SK-N-MC (cell line): ENCODE measurements at regions not wholly inside any gene's neighbourhood (a gene's known extent, or its start where the extent isn't known, plus 50 kb on each side); places are given as distances from the start of the nearest gene placed in this dataset.

ENCODE experiments used
- EZH2 ChIP-seq: fragments of 200-600 bp; sonication (generic); IDR thresholded peaks from one replicate; pipeline ENCODE4 v1.6.1; 2017; ENCODE audit warnings: antibody characterized with exemption
- FOXP2 ChIP-seq: optimal IDR thresholded peaks from 2 replicates; pipeline ENCODE3; 2011; ENCODE audit warnings: mild to moderate bottlenecking, moderate library complexity; ENCODE audit not compliant: insufficient read depth; ENCODE audit errors: extremely low read length, control extremely low read depth
- POLR2AphosphoS5 ChIP-seq: IDR thresholded peaks from 2 replicates; pipeline ENCODE4 v1.6.1; 2012; ENCODE audit warnings: mild to moderate bottlenecking, low read depth, low read length, borderline replicate concordance

DNA sequence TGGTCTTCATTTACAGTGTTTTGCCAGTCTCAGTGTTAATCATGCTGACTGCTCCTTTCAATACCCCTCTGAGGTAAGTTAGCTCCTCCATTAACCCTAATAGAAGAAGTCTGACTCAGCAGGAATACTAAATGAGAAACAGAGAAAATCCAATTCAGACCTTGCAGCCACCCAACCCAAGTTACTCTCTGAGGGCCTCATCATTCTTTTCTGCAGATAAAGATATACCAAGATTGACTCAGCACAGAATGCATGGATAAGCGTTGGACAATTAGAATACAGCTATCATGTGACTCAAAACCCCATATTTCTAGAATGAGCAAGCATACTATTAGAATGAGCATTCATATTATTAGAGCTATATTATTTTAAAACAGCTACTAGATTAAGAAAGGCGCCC, 389.1 kb upstream of the SGO1 start:
- TF ChIP-seq EZH2 (no peak), POLR2AphosphoS5 (no peak), FOXP2 (no peak)
